Glomerular visceral epithelial cell (primary cell): ENCODE measurements at regions not wholly inside any gene's neighbourhood (a gene's known extent, or its start where the extent isn't known, plus 50 kb on each side); places are given as distances from the start of the nearest gene placed in this dataset.
"Not testable (repeated sequence)": the region's sequence is repeated elsewhere in the genome, so short reads cannot be mapped to it uniquely, and the experiment has no call there.

ENCODE experiments used
- DNase-seq: peaks from one replicate; pipeline ENCODE4 v3.0.0-alpha.2; 2016; ENCODE audit errors: extremely low spot score

- DNase-seq, result no peak
Observed at GRCh38 chr18:11464129-11464528, 145.3 kb upstream of the SLC35G4 start.

- DNase-seq, result no peak
Observed at GRCh38 chr18:11458447-11458846, 150.9 kb upstream of the SLC35G4 start.

DNA sequence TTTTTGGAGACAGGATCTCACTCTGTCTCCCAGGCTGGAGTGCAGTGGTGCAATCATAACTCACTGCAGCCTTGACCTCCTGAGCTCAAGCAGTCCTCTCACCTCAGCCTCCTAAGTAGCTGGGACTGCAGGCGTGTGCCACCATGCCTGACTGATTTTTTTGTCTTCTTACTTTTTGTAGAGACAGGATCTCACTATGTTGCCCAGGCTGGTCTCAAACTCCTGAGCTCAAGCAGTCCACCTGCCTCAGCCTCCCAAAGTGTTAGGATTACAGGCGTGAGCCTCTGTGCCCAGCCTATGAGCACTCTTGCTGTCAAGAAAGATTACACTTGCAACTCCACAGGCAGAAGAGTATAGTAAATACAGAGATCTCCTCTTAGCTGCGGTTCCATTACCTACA is 151.5 kb upstream of the SLC35G4 start:
- DNase-seq, result not testable (repeated sequence)

- no peak for DNase-seq
Observed at GRCh38 chr18:11454040-11454439, 155.4 kb upstream of the SLC35G4 start.

DNA sequence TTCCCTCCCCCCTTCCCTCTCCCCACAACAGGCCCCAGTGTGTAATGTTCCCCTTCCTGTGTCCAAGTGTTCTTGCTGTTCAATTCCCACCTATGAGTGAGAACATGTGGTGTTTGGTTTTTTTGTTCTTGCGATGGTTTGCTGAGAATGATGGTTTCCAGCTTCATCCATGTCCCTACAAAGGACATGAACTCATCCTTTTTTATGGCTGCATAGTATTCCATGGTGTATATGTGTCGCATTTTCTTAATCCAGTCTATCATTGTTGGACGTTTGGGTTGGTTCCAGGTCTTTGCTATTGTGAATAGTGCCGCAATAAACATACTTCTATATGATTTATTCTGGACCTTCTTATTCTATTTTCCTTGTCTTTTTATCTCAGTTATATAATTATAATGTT is 165.2 kb upstream of the SLC35G4 start:
- DNase-seq, result not testable (repeated sequence)

- no peak for DNase-seq
Observed at GRCh38 chr18:11437046-11437445, 172.3 kb upstream of the SLC35G4 start.

DNA sequence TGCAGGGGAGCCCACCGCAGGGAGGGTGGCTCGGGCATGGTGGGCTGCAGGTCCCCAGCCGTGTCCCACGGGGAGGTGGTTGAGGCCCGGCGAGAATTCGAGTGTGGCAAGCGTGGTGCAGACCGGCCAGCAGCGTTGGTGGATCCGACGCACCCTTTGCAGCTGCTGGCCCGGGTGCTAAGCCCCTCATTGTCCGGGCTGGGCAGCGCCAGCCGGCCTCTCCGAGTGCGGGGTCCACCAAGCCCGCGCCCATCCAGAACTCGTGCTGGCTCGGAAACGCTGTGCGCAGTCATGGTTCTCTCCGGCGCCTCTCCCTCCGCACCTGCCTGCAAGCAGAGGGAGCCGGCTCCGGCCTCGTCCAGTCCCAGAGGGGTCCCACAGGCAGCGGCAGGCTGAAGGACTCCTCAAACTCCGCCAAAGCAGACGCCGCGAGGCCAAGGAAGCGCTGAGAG is 177.0 kb upstream of the SLC35G4 start:
- no peak for DNase-seq

- DNase-seq, result no peak
Observed at GRCh38 chr18:11429876-11430275, 179.5 kb upstream of the SLC35G4 start.

GRCh38 chr18:11425211-11425610 is 184.2 kb upstream of the SLC35G4 start:
- DNase-seq, result no peak

DNA sequence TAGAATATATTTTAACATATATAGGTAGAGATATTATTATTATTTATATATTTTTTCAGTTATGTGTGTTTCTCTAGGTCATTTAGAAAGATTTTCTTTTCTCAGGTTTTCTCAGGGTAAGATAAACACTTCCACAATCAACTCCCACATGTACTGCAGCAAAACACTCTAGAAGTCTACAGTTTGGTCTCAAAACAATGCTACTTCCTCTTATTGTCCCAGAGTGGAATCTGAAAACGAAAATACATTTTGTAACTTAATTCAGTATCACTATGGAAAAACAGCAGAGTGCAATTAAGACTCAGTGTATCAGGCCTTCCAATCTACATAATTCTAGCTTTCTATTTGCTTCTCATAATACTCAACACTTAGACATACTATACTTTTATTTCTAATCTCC is 190.1 kb upstream of the SLC35G4 start:
- no peak for DNase-seq

GRCh38 chr18:11412811-11413210 is 196.6 kb upstream of the SLC35G4 start:
- DNase-seq, result no peak

GRCh38 chr18:11411048-11411447 is 198.3 kb upstream of the SLC35G4 start:
- no peak for DNase-seq

- DNase-seq, result no peak
Observed at GRCh38 chr18:11408555-11409065, 200.8 kb upstream of the SLC35G4 start.

DNA sequence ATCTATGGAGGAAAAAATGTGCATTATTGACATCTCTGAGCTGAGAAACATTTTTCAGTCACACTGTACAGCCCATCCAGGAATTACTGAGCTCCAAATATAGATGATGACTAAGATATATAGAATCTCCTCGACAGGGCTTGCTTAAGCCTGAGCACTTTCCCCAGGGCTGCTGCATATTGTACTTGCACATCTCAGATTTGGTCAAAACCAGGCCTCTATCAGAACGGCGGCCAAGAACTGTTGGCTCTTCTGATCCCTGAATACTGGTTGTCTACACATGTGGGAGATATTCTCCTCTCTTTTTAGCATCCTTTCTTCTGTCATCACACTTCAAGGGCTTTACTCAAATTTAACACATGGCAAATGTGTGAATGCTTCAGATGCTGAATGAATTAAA is 201.5 kb upstream of the SLC35G4 start:
- no peak for DNase-seq

DNA sequence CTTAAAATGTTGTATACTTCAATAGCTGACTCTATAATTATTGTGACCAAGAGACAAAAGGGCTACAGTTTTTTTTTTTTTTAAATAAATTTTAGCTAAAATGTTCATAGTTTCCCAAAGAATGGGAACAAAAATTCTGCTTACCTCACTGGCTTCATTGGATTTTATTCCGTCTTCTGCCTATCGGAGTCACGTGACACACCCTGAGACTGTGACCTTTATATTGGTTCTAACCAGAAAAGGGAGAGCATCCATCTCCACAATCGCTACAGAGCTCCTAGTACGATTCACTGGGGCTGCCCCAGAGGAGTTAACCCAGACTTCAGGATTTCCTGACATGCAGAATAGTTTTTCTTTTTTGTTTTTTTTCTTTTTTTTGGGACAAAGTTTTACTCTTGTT is 203.6 kb upstream of the SLC35G4 start:
- no peak for DNase-seq

GRCh38 chr18:11400703-11401102 is 208.7 kb upstream of the SLC35G4 start:
- no peak for DNase-seq

DNA sequence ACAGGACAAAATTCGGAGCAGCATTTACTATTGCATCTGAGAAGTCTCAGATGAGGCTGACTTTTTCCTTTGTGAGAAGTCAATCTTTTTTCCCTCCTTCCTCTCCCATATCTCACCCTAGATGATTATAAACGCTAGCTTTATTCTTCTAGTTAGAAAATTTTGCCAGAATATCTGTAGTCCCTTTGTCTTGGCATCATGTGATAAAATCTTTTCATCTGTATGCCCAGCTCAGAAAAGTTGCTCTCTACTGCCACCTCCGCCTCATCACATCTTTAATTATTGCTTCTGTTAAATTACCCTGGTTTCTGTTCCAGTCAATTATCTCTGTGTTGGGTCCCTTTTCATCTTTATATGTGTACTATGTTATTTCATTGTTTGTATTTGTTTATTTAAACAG is 210.8 kb upstream of the SLC35G4 start:
- no peak for DNase-seq

DNA sequence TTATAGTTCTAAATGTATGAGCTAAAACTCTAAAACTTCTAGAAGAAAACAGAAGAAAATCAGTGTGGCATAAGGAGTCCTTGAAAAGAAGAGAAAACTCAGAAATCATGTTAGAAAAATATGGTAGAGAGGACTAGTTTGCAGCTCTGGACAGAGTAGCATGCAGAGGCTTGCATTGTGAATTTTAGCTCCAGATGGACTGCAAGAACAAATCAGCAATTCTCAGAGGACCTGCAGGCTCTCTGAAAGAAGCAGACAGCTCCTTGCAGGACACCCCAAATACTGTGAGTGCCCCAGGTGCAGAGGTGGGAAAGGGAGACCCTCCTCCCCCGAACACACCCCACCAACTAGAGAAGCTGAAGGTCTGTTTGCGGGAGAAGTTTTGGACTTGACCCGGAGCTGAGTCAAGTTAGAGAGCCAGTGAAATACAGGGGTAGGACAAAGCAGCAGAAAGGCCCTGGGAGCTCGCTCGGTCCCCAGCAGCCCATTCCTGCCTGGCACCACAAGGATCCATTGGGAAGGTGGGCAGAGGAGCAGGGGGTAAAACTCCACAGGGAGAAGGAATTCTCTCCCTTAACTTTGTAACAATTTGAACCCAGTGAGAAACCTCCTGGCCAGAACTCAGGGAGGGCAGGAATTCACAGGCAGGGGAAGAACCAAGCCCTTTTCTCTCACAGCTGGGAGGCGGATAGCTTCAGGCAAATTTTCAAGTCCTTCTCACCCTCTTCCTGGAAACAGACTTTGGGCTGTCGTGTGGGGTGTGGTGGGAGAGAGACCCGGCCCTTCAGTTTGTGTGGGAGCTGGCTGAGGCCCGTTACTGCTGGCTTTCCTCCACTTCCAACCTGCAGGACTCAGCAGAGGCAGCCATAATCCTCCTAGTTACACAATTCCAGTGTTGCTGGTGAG is 216.2 kb upstream of the SLC35G4 start:
- DNase-seq, result no peak

- DNase-seq, result peak; percentile 7
Observed at GRCh38 chr18:11392292-11392691, 217.1 kb upstream of the SLC35G4 start.

GRCh38 chr18:11391661-11392060 is 217.7 kb upstream of the SLC35G4 start:
- peak; percentile 12 for DNase-seq

GRCh38 chr18:11388755-11389680 is 220.4 kb upstream of the SLC35G4 start:
- no peak for DNase-seq

- peak; percentile 66 for DNase-seq
Observed at GRCh38 chr18:11387880-11388279, 221.5 kb upstream of the SLC35G4 start.
